ENCODE measurements at regions not wholly inside any gene's neighbourhood (a gene's known extent, or its start where the extent isn't known, plus 50 kb on each side); places are given as distances from the start of the nearest gene placed in this dataset.

- no peak for DNase-seq (ENCODE audit: low spot score)
- no peak for TF ChIP-seq CTCF (IDR thresholded peaks at IDR 0.05; ENCODE audit: borderline replicate concordance, control extremely low read depth, extremely low read depth, insufficient read depth, missing control alignments)
- in situ Hi-C loops (cut with MboI; ENCODE audit: low sequenced_read_pairs, unreplicated experiment), result no loop called here
Measured at GRCh38 chr12:103247531-103247930, 248.2 kb downstream of the C12orf42 start.

GRCh38 chr12:103249607-103250006 is 246.2 kb downstream of the C12orf42 start:
- DNase-seq (ENCODE audit: low spot score), result no peak
- no peak for TF ChIP-seq CTCF (IDR thresholded peaks at IDR 0.05; ENCODE audit: borderline replicate concordance, control extremely low read depth, extremely low read depth, insufficient read depth, missing control alignments)
- in situ Hi-C loops (cut with MboI; ENCODE audit: low sequenced_read_pairs, unreplicated experiment), result no loop called here

GRCh38 chr12:103250487-103250886 is 245.3 kb downstream of the C12orf42 start:
- no peak for DNase-seq (ENCODE audit: low spot score)
- TF ChIP-seq CTCF (IDR thresholded peaks at IDR 0.05; ENCODE audit: borderline replicate concordance, control extremely low read depth, extremely low read depth, insufficient read depth, missing control alignments), result no peak
- in situ Hi-C loops (cut with MboI; ENCODE audit: low sequenced_read_pairs, unreplicated experiment), result no loop called here

All from GM13976 (cell line).